Stimulated activated memory B cell treated with anti-CD40 and anti-IgM and Interleukin-4, amounts not matched to agents 10 μg/mL and 1 μg/mL and 100 μg/mL, for 72 hours (primary cell): ENCODE measurements at regions not wholly inside any gene's neighbourhood (a gene's known extent, or its start where the extent isn't known, plus 50 kb on each side); places are given as distances from the start of the nearest gene placed in this dataset.
A peak's percentile ranks its signal among the peaks of the same experiment; 100 is the strongest.

Source experiments
- ATAC-seq: fragments of 150-1000 bp; cut with Tn5 transposase; 2 replicates; pipeline ENCODE4 v1.10.0; 2021
- H3K27ac Mint-ChIP-seq: one replicate; pipeline ENCODE4 v1.8.0; 2022; ENCODE audit warnings: mild to moderate bottlenecking, mixed read lengths
- H3K27me3 Mint-ChIP-seq: one replicate; pipeline ENCODE4 v1.8.0; 2022; ENCODE audit warnings: mixed read lengths
- H3K36me3 Mint-ChIP-seq: one replicate; pipeline ENCODE4 v1.8.0; 2022; ENCODE audit warnings: mixed read lengths
- H3K4me1 Mint-ChIP-seq: one replicate; pipeline ENCODE4 v1.8.0; 2022; ENCODE audit warnings: mixed read lengths
- H3K4me3 Mint-ChIP-seq: one replicate; pipeline ENCODE4 v1.8.0; 2022; ENCODE audit warnings: mild to moderate bottlenecking, moderate library complexity, mixed read lengths
- H3K9me3 Mint-ChIP-seq: one replicate; pipeline ENCODE4 v1.8.0; 2022; ENCODE audit warnings: mixed read lengths

- Mint-ChIP-seq H3K4me3 (no peak overlapping the region), H3K4me1 (peaks cover 6% of the 10 kb centered on the region), H3K27me3 (no peaks in the 10 kb centered on the region), H3K27ac (no peak overlapping the region), H3K9me3 (no peaks in the 10 kb centered on the region), H3K36me3 (no peaks in the 10 kb centered on the region)
- no peak for ATAC-seq
Observed at GRCh38 chr18:45119876-45120275, 439.2 kb downstream of the SETBP1 start.

GRCh38 chr18:45121146-45121545 is 440.5 kb downstream of the SETBP1 start:
- ATAC-seq, result no peak
- Mint-ChIP-seq H3K27me3 (no peaks in the 10 kb centered on the region), H3K4me3 (no peak overlapping the region), H3K27ac (no peak overlapping the region), H3K9me3 (no peaks in the 10 kb centered on the region), H3K4me1 (no peaks in the 10 kb centered on the region), H3K36me3 (no peaks in the 10 kb centered on the region)

- H3K4me3 Mint-ChIP-seq, result no peak overlapping the region
- no peak for ATAC-seq
- H3K9me3 Mint-ChIP-seq, result no peaks in the 10 kb centered on the region
- no peaks in the 10 kb centered on the region for H3K27me3 Mint-ChIP-seq
- H3K4me1 Mint-ChIP-seq, result no peaks in the 10 kb centered on the region
- H3K36me3 Mint-ChIP-seq, result no peaks in the 10 kb centered on the region
- H3K27ac Mint-ChIP-seq, result no peak overlapping the region
Observed at GRCh38 chr18:45122506-45122905, 441.8 kb downstream of the SETBP1 start.

- no peaks in the 10 kb centered on the region for H3K27me3 Mint-ChIP-seq
- ATAC-seq, result no peak
- H3K9me3 Mint-ChIP-seq, result no peaks in the 10 kb centered on the region
- H3K4me1 Mint-ChIP-seq, result no peaks in the 10 kb centered on the region
- no peaks in the 10 kb centered on the region for H3K36me3 Mint-ChIP-seq
- H3K27ac Mint-ChIP-seq, result no peak overlapping the region
- H3K4me3 Mint-ChIP-seq, result no peak overlapping the region
Observed at GRCh38 chr18:45127405-45127804, 446.7 kb downstream of the SETBP1 start.

- Mint-ChIP-seq H3K9me3 (no peaks in the 10 kb centered on the region), H3K36me3 (no peaks in the 10 kb centered on the region), H3K4me1 (peaks cover 17% of the 10 kb centered on the region), H3K27ac (no peak overlapping the region), H3K4me3 (no peak overlapping the region), H3K27me3 (no peaks in the 10 kb centered on the region)
- ATAC-seq, result no peak
Observed at GRCh38 chr18:45133276-45133675, 452.6 kb downstream of the SETBP1 start.

GRCh38 chr18:45136381-45137086 is 455.8 kb downstream of the SETBP1 start:
- Mint-ChIP-seq H3K36me3 (peaks cover 8% of the 10 kb centered on the region), H3K27me3 (no peaks in the 10 kb centered on the region), H3K4me3 (no peak overlapping the region), H3K27ac (peak overlapping the region; percentile 17), H3K4me1 (peaks cover 38% of the 10 kb centered on the region), H3K9me3 (peaks cover 6% of the 10 kb centered on the region)
- peak; percentile 59 for ATAC-seq

DNA sequence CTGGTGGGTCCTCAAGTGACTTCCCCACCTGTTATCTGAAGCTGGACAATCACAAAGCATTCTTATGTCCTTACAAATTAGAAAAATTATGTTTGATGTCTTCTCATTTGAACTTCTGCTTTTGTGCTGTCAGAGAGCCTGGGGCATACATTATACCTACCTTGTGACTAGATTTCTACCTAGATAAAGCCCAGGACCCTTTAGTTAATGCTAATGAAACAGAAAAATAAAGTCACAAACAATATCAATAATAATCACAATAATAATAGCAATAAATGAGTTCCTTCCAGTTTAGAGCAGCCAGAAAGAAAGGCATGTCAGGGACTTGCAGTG is 456.4 kb downstream of the SETBP1 start:
- peak; percentile 56 for ATAC-seq
- Mint-ChIP-seq H3K36me3 (peaks cover 8% of the 10 kb centered on the region), H3K4me3 (no peak overlapping the region), H3K27ac (peak overlapping the region; percentile 17), H3K4me1 (peaks cover 44% of the 10 kb centered on the region), H3K9me3 (peaks cover 8% of the 10 kb centered on the region), H3K27me3 (no peaks in the 10 kb centered on the region)

GRCh38 chr18:45139478-45139877 is 458.8 kb downstream of the SETBP1 start:
- no peak for ATAC-seq
- H3K27me3 Mint-ChIP-seq, result no peaks in the 10 kb centered on the region
- H3K4me1 Mint-ChIP-seq, result peaks cover 47% of the 10 kb centered on the region
- peaks cover 8% of the 10 kb centered on the region for H3K36me3 Mint-ChIP-seq
- H3K27ac Mint-ChIP-seq, result peak overlapping the region; percentile 49
- H3K9me3 Mint-ChIP-seq, result peaks cover 10% of the 10 kb centered on the region
- H3K4me3 Mint-ChIP-seq, result no peak overlapping the region

DNA sequence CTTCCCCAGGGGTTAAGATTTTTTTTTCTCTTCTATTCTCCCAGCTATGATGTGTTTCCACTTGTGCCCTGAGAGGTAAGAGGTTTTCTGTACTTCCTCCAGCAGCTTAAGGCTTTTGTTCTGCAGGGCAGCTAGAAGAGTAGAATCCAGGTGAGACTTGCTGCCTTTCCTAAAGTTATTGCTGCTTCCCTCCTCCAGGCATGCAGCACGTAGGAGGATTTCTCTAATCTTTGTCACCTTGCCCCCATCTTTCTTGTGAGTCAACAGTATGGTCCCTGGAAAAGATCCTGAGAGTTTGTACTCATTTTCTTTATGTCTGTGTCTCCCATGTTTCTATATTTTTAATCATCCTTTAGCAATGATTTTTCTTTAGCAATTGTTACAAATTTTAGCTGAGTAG is 462.2 kb downstream of the SETBP1 start:
- peaks cover 8% of the 10 kb centered on the region for H3K36me3 Mint-ChIP-seq
- H3K27me3 Mint-ChIP-seq, result no peaks in the 10 kb centered on the region
- no peak for ATAC-seq
- peaks cover 10% of the 10 kb centered on the region for H3K9me3 Mint-ChIP-seq
- H3K4me1 Mint-ChIP-seq, result peaks cover 31% of the 10 kb centered on the region
- H3K4me3 Mint-ChIP-seq, result no peak overlapping the region
- peak overlapping the region; percentile 9 for H3K27ac Mint-ChIP-seq

DNA sequence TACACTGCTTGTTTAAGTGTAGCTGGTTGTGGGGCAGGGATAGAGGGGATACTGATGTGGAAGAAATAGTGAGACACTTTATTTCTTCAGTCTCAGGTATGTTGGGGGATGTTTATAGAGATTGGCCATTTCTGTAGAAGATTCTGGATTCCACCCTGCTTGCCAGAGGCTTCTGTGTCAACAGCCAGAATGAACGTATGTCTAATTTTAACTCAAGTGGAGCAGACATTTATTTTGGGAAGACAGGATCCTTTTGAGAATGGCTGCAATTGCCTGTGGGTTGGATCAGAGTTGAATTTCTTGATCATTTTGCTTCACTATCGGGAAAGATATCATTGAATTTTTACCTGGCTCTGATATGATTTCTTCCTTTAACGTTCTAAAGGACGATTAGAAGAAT is 465.6 kb upstream of the SLC14A2 start:
- ATAC-seq, result no peak
- Mint-ChIP-seq H3K9me3 (peaks cover 4% of the 10 kb centered on the region), H3K27ac (no peak overlapping the region), H3K4me1 (no peaks in the 10 kb centered on the region), H3K4me3 (no peak overlapping the region), H3K27me3 (no peaks in the 10 kb centered on the region), H3K36me3 (no peaks in the 10 kb centered on the region)

DNA sequence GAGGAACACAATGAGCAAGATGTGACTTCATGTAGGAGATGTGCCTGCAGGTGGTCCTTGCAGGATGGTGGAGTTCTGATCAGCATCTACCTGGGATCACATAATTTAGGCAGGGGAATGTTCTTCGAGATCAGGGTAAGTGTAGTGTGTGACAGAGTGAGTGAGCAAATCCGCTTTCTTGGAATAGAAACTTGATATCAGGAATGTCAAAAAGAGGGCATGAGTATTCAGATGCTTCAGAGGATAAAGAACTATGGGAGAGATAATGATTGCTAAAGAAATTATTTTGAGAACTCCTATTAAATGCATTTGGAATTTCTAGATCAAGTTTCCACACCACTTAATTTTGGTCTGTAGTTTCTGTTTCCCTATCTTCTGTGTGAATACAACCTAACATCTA is 463.6 kb upstream of the SLC14A2 start:
- peaks cover 4% of the 10 kb centered on the region for H3K9me3 Mint-ChIP-seq
- no peak overlapping the region for H3K4me3 Mint-ChIP-seq
- no peaks in the 10 kb centered on the region for H3K4me1 Mint-ChIP-seq
- no peak overlapping the region for H3K27ac Mint-ChIP-seq
- no peak for ATAC-seq
- no peaks in the 10 kb centered on the region for H3K36me3 Mint-ChIP-seq
- H3K27me3 Mint-ChIP-seq, result no peaks in the 10 kb centered on the region

GRCh38 chr18:45155526-45155925 is 459.8 kb upstream of the SLC14A2 start:
- no peaks in the 10 kb centered on the region for H3K27me3 Mint-ChIP-seq
- H3K4me1 Mint-ChIP-seq, result no peaks in the 10 kb centered on the region
- no peak overlapping the region for H3K27ac Mint-ChIP-seq
- ATAC-seq, result no peak
- H3K9me3 Mint-ChIP-seq, result no peaks in the 10 kb centered on the region
- H3K4me3 Mint-ChIP-seq, result no peak overlapping the region
- no peaks in the 10 kb centered on the region for H3K36me3 Mint-ChIP-seq

GRCh38 chr18:45156946-45157345 is 458.3 kb upstream of the SLC14A2 start:
- Mint-ChIP-seq H3K27me3 (no peaks in the 10 kb centered on the region), H3K9me3 (no peaks in the 10 kb centered on the region), H3K36me3 (no peaks in the 10 kb centered on the region), H3K4me1 (peaks cover 6% of the 10 kb centered on the region), H3K4me3 (no peak overlapping the region), H3K27ac (no peak overlapping the region)
- no peak for ATAC-seq

- Mint-ChIP-seq H3K4me3 (no peak overlapping the region), H3K27me3 (no peaks in the 10 kb centered on the region), H3K9me3 (no peaks in the 10 kb centered on the region), H3K4me1 (peaks cover 8% of the 10 kb centered on the region), H3K27ac (no peak overlapping the region), H3K36me3 (no peaks in the 10 kb centered on the region)
- no peak for ATAC-seq
Observed at GRCh38 chr18:45157576-45157975, 457.7 kb upstream of the SLC14A2 start.

DNA sequence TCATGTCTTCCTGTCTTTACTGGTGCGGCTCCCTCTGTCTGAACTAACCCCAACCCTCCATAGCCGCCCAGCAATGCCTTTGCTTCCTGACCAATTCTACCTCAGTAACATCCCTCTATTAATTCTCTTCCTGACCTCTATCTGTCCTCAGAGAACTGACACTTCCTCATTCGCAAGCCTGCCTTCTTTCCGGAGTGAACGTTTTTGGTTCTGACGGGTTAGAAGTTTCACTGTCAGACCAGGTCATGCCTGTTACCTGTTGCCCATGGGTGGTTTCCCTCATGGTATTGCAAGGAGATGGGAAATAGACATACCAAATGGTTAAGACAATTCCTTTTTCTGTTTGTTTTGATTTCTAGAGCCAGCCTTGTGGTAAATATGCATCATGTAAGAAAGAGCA is 453.4 kb upstream of the SLC14A2 start:
- Mint-ChIP-seq H3K4me3 (no peak overlapping the region), H3K27me3 (no peaks in the 10 kb centered on the region), H3K9me3 (no peaks in the 10 kb centered on the region), H3K36me3 (no peaks in the 10 kb centered on the region), H3K27ac (peak overlapping the region; percentile 16), H3K4me1 (peaks cover 15% of the 10 kb centered on the region)
- peak; percentile 77 for ATAC-seq

GRCh38 chr18:45163871-45164270 is 451.4 kb upstream of the SLC14A2 start:
- Mint-ChIP-seq H3K4me1 (peaks cover 15% of the 10 kb centered on the region), H3K9me3 (no peaks in the 10 kb centered on the region), H3K36me3 (no peaks in the 10 kb centered on the region), H3K27me3 (no peaks in the 10 kb centered on the region), H3K4me3 (no peak overlapping the region), H3K27ac (no peak overlapping the region)
- no peak for ATAC-seq

DNA sequence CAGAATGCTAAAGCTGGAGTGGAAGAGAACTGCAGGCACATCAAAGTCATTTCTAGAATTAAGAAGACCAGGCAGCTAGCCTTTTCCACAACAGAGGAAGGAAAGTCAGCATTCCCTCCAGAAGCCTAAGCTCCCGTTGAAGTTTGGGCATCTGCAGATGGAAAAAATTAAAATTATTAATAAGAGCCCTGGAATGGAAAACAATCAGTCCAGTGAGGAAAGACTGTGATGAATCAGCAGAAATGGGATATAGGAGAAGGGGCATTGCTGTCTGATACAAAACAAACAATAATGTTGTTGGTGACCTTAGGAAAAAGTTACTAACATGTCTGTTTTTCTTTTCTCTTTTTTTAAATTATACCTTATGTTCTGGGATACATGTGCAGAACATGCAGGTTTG is 450.7 kb upstream of the SLC14A2 start:
- H3K27me3 Mint-ChIP-seq, result no peaks in the 10 kb centered on the region
- H3K9me3 Mint-ChIP-seq, result no peaks in the 10 kb centered on the region
- peaks cover 15% of the 10 kb centered on the region for H3K4me1 Mint-ChIP-seq
- H3K27ac Mint-ChIP-seq, result no peak overlapping the region
- no peaks in the 10 kb centered on the region for H3K36me3 Mint-ChIP-seq
- H3K4me3 Mint-ChIP-seq, result no peak overlapping the region
- no peak for ATAC-seq
